Esophagus muscularis mucosa (tissue), 3 donors: ENCODE measurements at regions not wholly inside any gene's neighbourhood (a gene's known extent, or its start where the extent isn't known, plus 50 kb on each side); places are given as distances from the start of the nearest gene placed in this dataset.

ENCODE experiments used
- CTCF ChIP-seq, 3 experiments: fragments of 200-600 bp in 2 of 3; fragments of 450-650 bp in 1 of 3; sonication (generic) in 2 of 3; IDR thresholded peaks; one replicate each; pipeline ENCODE4 v1.5.1; 2017 to 2019; ENCODE audit warnings: antibody characterized with exemption in 3 of 3, mild to moderate bottlenecking in 2 of 3, moderate library complexity in 1 of 3
- POLR2A ChIP-seq: fragments of 450-650 bp; IDR thresholded peaks from one replicate; pipeline ENCODE4 v1.6.1; 2017; ENCODE audit warnings: antibody characterized with exemption, moderate library complexity, mild to moderate bottlenecking, low read depth

DNA sequence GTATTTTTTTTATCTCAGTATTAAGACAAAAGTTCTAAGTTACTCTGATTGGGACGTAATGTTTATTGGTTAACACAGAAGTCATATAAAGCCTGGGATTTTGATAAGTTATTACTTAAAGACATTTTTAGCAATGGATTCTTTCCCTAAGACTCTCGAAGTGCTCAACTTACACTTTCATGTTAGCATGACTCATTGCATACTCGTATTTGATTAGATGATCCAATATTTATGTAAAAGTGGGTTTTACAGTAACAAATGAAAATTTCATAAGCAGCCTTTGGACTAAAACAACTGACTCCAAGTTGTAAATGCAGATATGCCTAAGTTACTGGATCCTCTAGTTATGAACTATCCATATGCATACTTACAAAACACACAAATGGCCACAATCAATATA lies 567.7 kb upstream of the NUDT12 start:
- TF ChIP-seq CTCF (IDR thresholded peaks at IDR 0.05) (no peak), POLR2A (no peak)
